CD14-positive monocyte (primary cell): ENCODE measurements at regions not wholly inside any gene's neighbourhood (a gene's known extent, or its start where the extent isn't known, plus 50 kb on each side); places are given as distances from the start of the nearest gene placed in this dataset.

Experiments used
- DNase-seq, 3 donors: peaks; one replicate each; pipeline ENCODE4 v3.0.0-alpha.2; 2011 to 2022
- H2AFZ ChIP-seq: 2 replicates; pipeline ENCODE4 v1.6.0; 2012; ENCODE audit warnings: mild to moderate bottlenecking, low read depth, low read length, inconsistent platforms; ENCODE audit not compliant: insufficient read depth, poor library complexity, severe bottlenecking
- H3K27ac ChIP-seq, 2 donors: 1 replicate in 1 of 2; 2 replicates in 1 of 2; pipeline ENCODE4 v1.5.1; 2012 to 2013; ENCODE audit warnings: low read length in 2 of 2, control low read depth in 1 of 2, inconsistent platforms in 1 of 2, low read depth in 1 of 2, mild to moderate bottlenecking in 1 of 2
- H3K27me3 ChIP-seq, 2 donors: one replicate each; pipeline versions ENCODE4 v1.6.0 to v1.6.1; 2011 to 2013; ENCODE audit warnings: low read length in 2 of 2; ENCODE audit not compliant: control insufficient read depth in 2 of 2, insufficient read depth in 2 of 2
- H3K36me3 ChIP-seq, 2 donors: replicated peaks in 1 of 2; 1 replicate in 1 of 2; 2 replicates in 1 of 2; pipeline versions ENCODE4 v1.5.1 to v1.6.1; 2012 to 2013; ENCODE audit warnings: low read length in 2 of 2, control low read depth in 1 of 2, inconsistent platforms in 1 of 2, mild to moderate bottlenecking in 1 of 2; ENCODE audit not compliant: insufficient read depth in 2 of 2, control insufficient read depth in 1 of 2
- H3K4me1 ChIP-seq, 2 donors: 1 replicate in 1 of 2; 2 replicates in 1 of 2; pipeline versions ENCODE4 v1.5.1 to v1.6.1; 2012 to 2013; ENCODE audit warnings: low read length in 2 of 2, control low read depth in 1 of 2, inconsistent platforms in 1 of 2, mild to moderate bottlenecking in 1 of 2, moderate library complexity in 1 of 2; ENCODE audit not compliant: insufficient read depth in 2 of 2, control insufficient read depth in 1 of 2
- H3K4me2 ChIP-seq: replicated peaks from 2 replicates; pipeline ENCODE3; 2012; ENCODE audit warnings: low read length, moderate library complexity, mild to moderate bottlenecking; ENCODE audit not compliant: poor library complexity, severe bottlenecking; ENCODE audit errors: extremely low read depth
- H3K4me3 ChIP-seq, 3 experiments: fragments of 200-600 bp in 1 of 3; sonication (generic) in 1 of 3; replicated peaks in 1 of 3; 1 replicate in 2 of 3; 2 replicates in 1 of 3; pipeline ENCODE4 v1.5.1; 2011 to 2013; ENCODE audit warnings: low read length in 3 of 3, mild to moderate bottlenecking in 3 of 3, control low read depth in 2 of 3, low read depth in 2 of 3, inconsistent platforms in 1 of 3, moderate library complexity in 1 of 3
- H3K79me2 ChIP-seq: 2 replicates; pipeline ENCODE4 v1.6.0; 2012; ENCODE audit warnings: mild to moderate bottlenecking, control low read depth, inconsistent platforms, low read length, moderate library complexity; ENCODE audit not compliant: insufficient read depth
- H3K9ac ChIP-seq: 2 replicates; pipeline ENCODE4 v1.6.0; 2017; ENCODE audit warnings: low read length, mild to moderate bottlenecking; ENCODE audit not compliant: insufficient read depth, poor library complexity, severe bottlenecking
- H3K9me3 ChIP-seq, 2 donors: replicated peaks in 1 of 2; 1 replicate in 1 of 2; 2 replicates in 1 of 2; pipeline versions ENCODE4 v1.5.1 to v1.6.1; 2012 to 2013; ENCODE audit warnings: low read length in 2 of 2, control low read depth in 1 of 2; ENCODE audit not compliant: control insufficient read depth in 1 of 2, insufficient read depth in 1 of 2
- H4K20me1 ChIP-seq: 2 replicates; pipeline ENCODE4 v1.6.0; 2012; ENCODE audit warnings: mild to moderate bottlenecking, low read length, control low read depth, moderate library complexity; ENCODE audit not compliant: insufficient read depth
- H3K27ac Mint-ChIP-seq, 7 donors: one replicate each; pipeline ENCODE4 v1.8.0; 2020; ENCODE audit warnings: mild to moderate bottlenecking in 7 of 7, mixed read lengths in 7 of 7, moderate library complexity in 6 of 7, inconsistent platforms in 2 of 7
- H3K27me3 Mint-ChIP-seq, 3 donors: one replicate each; pipeline ENCODE4 v1.8.0; 2021 to 2022; ENCODE audit warnings: low read depth in 3 of 3, mild to moderate bottlenecking in 3 of 3, mixed read lengths in 3 of 3, moderate library complexity in 3 of 3, inconsistent platforms in 1 of 3
- H3K36me3 Mint-ChIP-seq, 2 donors: one replicate each; pipeline ENCODE4 v1.8.0; 2020; ENCODE audit warnings: mixed read lengths in 2 of 2, inconsistent platforms in 1 of 2, mild to moderate bottlenecking in 1 of 2
- H3K4me1 Mint-ChIP-seq: one replicate; pipeline ENCODE4 v1.8.0; 2020; ENCODE audit warnings: mild to moderate bottlenecking, mixed read lengths
- H3K4me3 Mint-ChIP-seq, 2 donors: one replicate each; pipeline ENCODE4 v1.8.0; 2020; ENCODE audit warnings: mild to moderate bottlenecking in 2 of 2, mixed read lengths in 2 of 2, moderate library complexity in 1 of 2
- H3K9me3 Mint-ChIP-seq, 7 donors: one replicate each; pipeline ENCODE4 v1.8.0; 2020 to 2022; ENCODE audit warnings: mixed read lengths in 7 of 7, mild to moderate bottlenecking in 6 of 7, moderate library complexity in 6 of 7, inconsistent platforms in 2 of 7
- CTCF ChIP-seq: fragments of 200-600 bp; IDR thresholded peaks from one replicate; pipeline ENCODE4 v1.8.0; 2022; ENCODE audit warnings: antibody characterized with exemption, mild to moderate bottlenecking
- WGBS: methylation state at CpG from one replicate; pipeline ENCODE4 v1.1.5; 2013; ENCODE audit warnings: missing lambda C conversion rate; ENCODE audit not compliant: insufficient coverage; 5-methylcytosine and 5-hydroxymethylcytosine counted together
- intact Hi-C, 2 donors: fragments of 100-400 bp; cut with micrococcal nuclease; formaldehyde crosslinking; loops; one replicate each; pipeline versions ENCODE4 v1.15.0 to v1.15.1; 2023

- Mint-ChIP-seq H3K36me3 (no peaks in the 10 kb centered on the region), H3K27me3 (peaks cover 0 to 14% (median 6%) of the 10 kb centered on the region in 3 donors), H3K9me3 (peaks cover 0 to 2% (median 0%) of the 10 kb centered on the region in 7 donors), H3K4me1 (no peaks in the 10 kb centered on the region), H3K27ac (no peak overlapping the region), H3K4me3 (no peak overlapping the region)
- Histone ChIP-seq H3K9me3 (no peaks in the 10 kb centered on the region), H2AFZ (no peak overlapping the region), H4K20me1 (no peaks in the 10 kb centered on the region), H3K27me3 (peaks cover 2 to 5% of the 10 kb centered on the region in 2 donors), H3K4me1 (no peaks in the 10 kb centered on the region), H3K4me2 (no peak overlapping the region), H3K36me3 (no peaks in the 10 kb centered on the region), H3K4me3 (no peak overlapping the region), H3K79me2 (no peaks in the 10 kb centered on the region), H3K27ac (no peak overlapping the region), H3K9ac (no peak overlapping the region)
- intact Hi-C loops: no loop called here
- TF ChIP-seq CTCF: no peak
- WGBS: no CpG with 5 or more reads among the region's 6 CpGs
- DNase-seq: no peak
Measured at GRCh38 chr17:6327007-6327406, 107.9 kb downstream of the AIPL1 start.

- no peaks in the 10 kb centered on the region for H3K9me3 ChIP-seq
- H3K9ac ChIP-seq: no peak overlapping the region
- 95% methylated on average over 8 of the region's 8 CpGs for WGBS
- Mint-ChIP-seq H3K27me3 (peaks cover 0 to 14% (median 6%) of the 10 kb centered on the region in 3 donors), H3K4me3 (no peak overlapping the region), H3K4me1 (no peaks in the 10 kb centered on the region), H3K36me3 (no peaks in the 10 kb centered on the region), H3K27ac (no peak overlapping the region), H3K9me3 (peaks cover 0 to 2% (median 0%) of the 10 kb centered on the region in 7 donors)
- intact Hi-C loops: no loop called here
- TF ChIP-seq CTCF: no peak
- H3K4me3 ChIP-seq: no peak overlapping the region
- DNase-seq: no peak
- no peaks in the 10 kb centered on the region for H3K4me1 ChIP-seq
- H3K27me3 ChIP-seq: peaks cover 2 to 5% of the 10 kb centered on the region in 2 donors
- no peaks in the 10 kb centered on the region for H4K20me1 ChIP-seq
- no peaks in the 10 kb centered on the region for H3K36me3 ChIP-seq
- no peaks in the 10 kb centered on the region for H3K79me2 ChIP-seq
- no peak overlapping the region for H3K27ac ChIP-seq
- H3K4me2 ChIP-seq: no peak overlapping the region
- H2AFZ ChIP-seq: no peak overlapping the region
Measured at GRCh38 chr17:6326483-6326882, 108.4 kb downstream of the AIPL1 start.
